Testis (tissue), 2 donors: ENCODE measurements at regions not wholly inside any gene's neighbourhood (a gene's known extent, or its start where the extent isn't known, plus 50 kb on each side); places are given as distances from the start of the nearest gene placed in this dataset.

Experiments used
- DNase-seq: peaks from one replicate; pipeline ENCODE4 v3.0.0-alpha.2; 2019
- H3K27ac ChIP-seq, 2 donors: fragments of 200-600 bp; sonication (generic); one replicate each; pipeline ENCODE4 v1.5.1; 2019
- H3K27me3 ChIP-seq: fragments of 200-600 bp; sonication (generic); one replicate; pipeline ENCODE4 v1.5.1; 2019
- H3K36me3 ChIP-seq: fragments of 200-600 bp; sonication (generic); one replicate; pipeline ENCODE4 v1.5.1; 2017; ENCODE audit warnings: low read depth; ENCODE audit errors: missing control alignments
- H3K4me1 ChIP-seq: fragments of 200-600 bp; sonication (generic); one replicate; pipeline ENCODE4 v1.5.1; 2019
- H3K4me3 ChIP-seq, 2 donors: fragments of 200-600 bp; sonication (generic); one replicate each; pipeline ENCODE4 v1.5.1; 2017 to 2019
- H3K9me3 ChIP-seq: fragments of 200-600 bp; sonication (generic); one replicate; pipeline ENCODE4 v1.5.1; 2017
- CTCF ChIP-seq, 3 experiments: fragments of 450-650 bp in 2 of 3; fragments of 200-600 bp in 1 of 3; sonication (generic) in 1 of 3; IDR thresholded peaks; one replicate each; pipeline ENCODE4 v1.5.1; 2016 to 2019; ENCODE audit warnings: antibody characterized with exemption in 3 of 3, mild to moderate bottlenecking in 2 of 3, moderate library complexity in 1 of 3
- POLR2A ChIP-seq: fragments of 450-650 bp; IDR thresholded peaks from one replicate; pipeline ENCODE4 v1.6.1; 2017; ENCODE audit warnings: antibody characterized with exemption, mild to moderate bottlenecking, moderate library complexity
- WGBS, 2 donors: methylation state at CpG; one replicate each; pipeline ENCODE4 v1.1.5; 2018; 5-methylcytosine and 5-hydroxymethylcytosine counted together
- intact Hi-C: fragments of 100-400 bp; cut with DNase I; formaldehyde crosslinking; loops from one replicate; pipeline ENCODE4 v1.15.1; 2023; ENCODE audit warnings: low total_unique reads

DNA sequence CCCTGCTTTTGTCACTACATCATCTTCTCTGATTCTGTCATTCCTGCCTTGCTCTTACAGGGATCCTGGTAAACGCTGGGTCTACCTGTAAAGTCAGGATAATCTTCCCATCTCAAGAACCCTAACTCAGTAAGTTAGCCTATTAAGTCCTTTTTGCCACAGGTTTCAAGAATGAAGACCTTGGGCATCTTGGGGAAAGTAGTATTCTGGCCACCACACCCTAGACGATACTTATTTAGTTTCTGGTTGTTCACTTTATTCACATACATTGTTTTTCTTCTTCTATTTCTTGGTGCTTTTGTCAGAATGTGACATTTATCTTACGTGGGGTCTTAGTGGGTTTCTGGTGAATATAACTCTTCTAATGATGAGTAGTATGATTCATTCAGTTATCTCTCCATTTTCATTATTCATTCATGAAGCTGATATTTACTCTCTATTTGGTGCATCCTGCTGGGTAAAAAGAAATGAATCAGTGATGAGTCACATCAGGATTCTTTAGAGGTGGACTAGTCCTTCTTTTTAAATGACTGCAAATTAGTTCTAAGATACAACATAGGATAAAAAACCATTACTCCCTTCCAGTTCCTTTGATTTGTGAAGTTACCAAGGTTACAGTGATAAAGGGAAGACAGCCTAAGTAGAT, 514.4 kb upstream of the B3GALT2 start:
- no peak overlapping the region for H3K4me3 ChIP-seq
- no peaks in the 10 kb centered on the region for H3K27me3 ChIP-seq
- no peak for TF ChIP-seq POLR2A
- no peak for TF ChIP-seq CTCF (IDR thresholded peaks at IDR 0.05)
- no peak overlapping the region for H3K27ac ChIP-seq
- no peaks in the 10 kb centered on the region for H3K4me1 ChIP-seq
- H3K9me3 ChIP-seq: no peaks in the 10 kb centered on the region
- no peaks in the 10 kb centered on the region for H3K36me3 ChIP-seq
- WGBS, 2 donors: 78 to 95% methylated on average over 3 of the region's 3 CpGs
- intact Hi-C loops: no loop called here
- DNase-seq: no peak

DNA sequence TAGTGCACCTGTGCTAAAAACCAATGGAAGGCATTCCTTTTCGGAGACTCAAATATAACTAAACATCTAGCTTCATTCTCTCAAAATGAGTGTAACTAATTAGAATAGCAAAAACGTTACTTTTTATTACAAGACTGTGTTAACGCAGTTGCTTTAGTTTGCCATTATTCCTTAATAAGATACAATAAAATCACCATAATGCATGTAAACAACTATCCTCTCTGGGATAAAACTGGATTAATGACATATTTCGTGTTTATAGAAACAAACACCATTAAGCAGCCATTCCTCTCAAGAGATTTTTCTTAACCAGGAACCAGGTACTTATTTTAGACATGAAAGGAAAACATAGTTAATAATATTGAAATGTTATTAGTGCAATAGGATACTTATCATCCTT, 512.8 kb upstream of the B3GALT2 start:
- H3K9me3 ChIP-seq: no peaks in the 10 kb centered on the region
- intact Hi-C loops: no loop called here
- H3K27ac ChIP-seq: no peak overlapping the region
- H3K4me3 ChIP-seq: no peak overlapping the region
- H3K36me3 ChIP-seq: no peaks in the 10 kb centered on the region
- no peak for DNase-seq
- WGBS, 2 donors: 86 to 94% methylated on average over 4 of the region's 4 CpGs
- no peaks in the 10 kb centered on the region for H3K27me3 ChIP-seq
- no peak for TF ChIP-seq POLR2A
- no peaks in the 10 kb centered on the region for H3K4me1 ChIP-seq

DNA sequence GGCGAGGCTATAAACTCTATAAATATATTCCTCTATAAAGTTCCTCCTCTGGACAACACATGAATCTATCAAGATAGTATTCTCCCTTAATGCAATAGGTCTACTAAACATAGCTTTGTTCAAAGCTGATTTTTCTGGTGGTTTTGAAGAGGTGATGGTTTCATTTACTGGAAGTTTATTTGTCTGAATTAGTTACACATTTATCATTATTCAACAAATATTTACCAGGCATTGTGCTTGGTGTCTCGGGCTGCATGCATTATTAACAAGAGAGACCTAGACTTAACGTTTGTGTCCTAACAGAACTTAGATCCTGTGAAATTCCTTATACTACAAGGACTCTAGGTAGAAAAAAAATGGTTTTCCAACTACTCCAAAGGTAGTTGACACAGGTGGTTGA, 511.4 kb upstream of the B3GALT2 start:
- H3K36me3 ChIP-seq: no peaks in the 10 kb centered on the region
- H3K27ac ChIP-seq: no peak overlapping the region
- H3K4me3 ChIP-seq: no peak overlapping the region
- TF ChIP-seq CTCF (IDR thresholded peaks at IDR 0.05) (no peak), POLR2A (no peak)
- no peaks in the 10 kb centered on the region for H3K9me3 ChIP-seq
- intact Hi-C loops: no loop called here
- H3K27me3 ChIP-seq: no peaks in the 10 kb centered on the region
- WGBS, 2 donors: 83 to 94% methylated on average over 3 of the region's 3 CpGs
- no peak for DNase-seq
- H3K4me1 ChIP-seq: no peaks in the 10 kb centered on the region

- intact Hi-C loops: no loop called here
- H3K4me3 ChIP-seq: no peak overlapping the region
- TF ChIP-seq POLR2A: no peak
- TF ChIP-seq CTCF (IDR thresholded peaks at IDR 0.05): no peak
- H3K27me3 ChIP-seq: no peaks in the 10 kb centered on the region
- 88 to 98% methylated on average over 2 of the region's 2 CpGs for WGBS, 2 donors
- H3K4me1 ChIP-seq: no peaks in the 10 kb centered on the region
- H3K27ac ChIP-seq: no peak overlapping the region
- no peak for DNase-seq
- no peaks in the 10 kb centered on the region for H3K9me3 ChIP-seq
- no peaks in the 10 kb centered on the region for H3K36me3 ChIP-seq
Measured at GRCh38 chr1:193697115-193697762, 510.8 kb upstream of the B3GALT2 start.

- Histone ChIP-seq H3K27ac (no peak overlapping the region), H3K9me3 (no peaks in the 10 kb centered on the region), H3K4me3 (no peak overlapping the region), H3K36me3 (no peaks in the 10 kb centered on the region), H3K27me3 (no peaks in the 10 kb centered on the region), H3K4me1 (no peaks in the 10 kb centered on the region)
- TF ChIP-seq CTCF (IDR thresholded peaks at IDR 0.05): no peak
- TF ChIP-seq POLR2A: no peak
- WGBS, 2 donors: 97 to 100% methylated on average over 1 of the region's 1 CpG
- DNase-seq: no peak
- intact Hi-C loops: no loop called here
Measured at GRCh38 chr1:193694741-193695140, 508.3 kb upstream of the B3GALT2 start.
